ENCODE measurements at regions not wholly inside any gene's neighbourhood (a gene's known extent, or its start where the extent isn't known, plus 50 kb on each side); places are given as distances from the start of the nearest gene placed in this dataset.

GRCh38 chr15:24763891-24764290 lies 88.3 kb downstream of the NPAP1 start:
- no peaks in the 10 kb centered on the region for H3K27me3 Mint-ChIP-seq (ENCODE audit: unreplicated experiment)
- no peaks in the 10 kb centered on the region for H3K36me3 Mint-ChIP-seq (ENCODE audit: unreplicated experiment)
- no peak overlapping the region for H3K27ac Mint-ChIP-seq (ENCODE audit: unreplicated experiment)
- no peaks in the 10 kb centered on the region for H3K4me1 Mint-ChIP-seq (ENCODE audit: low read depth, unreplicated experiment)
- DNase-seq, result no peak
- H3K4me3 Mint-ChIP-seq (ENCODE audit: unreplicated experiment), result no peak overlapping the region
- peaks cover 1% of the 10 kb centered on the region for H3K9me3 Mint-ChIP-seq (ENCODE audit: unreplicated experiment)
- TF ChIP-seq CTCF (IDR thresholded peaks at IDR 0.05; ENCODE audit: partially characterized antibody, unreplicated experiment), result no peak

- no peak for DNase-seq
- Mint-ChIP-seq H3K9me3 (ENCODE audit: unreplicated experiment) (peaks cover 1% of the 10 kb centered on the region), H3K4me1 (ENCODE audit: low read depth, unreplicated experiment) (no peaks in the 10 kb centered on the region), H3K27me3 (ENCODE audit: unreplicated experiment) (no peaks in the 10 kb centered on the region), H3K36me3 (ENCODE audit: unreplicated experiment) (no peaks in the 10 kb centered on the region), H3K27ac (ENCODE audit: unreplicated experiment) (no peak overlapping the region), H3K4me3 (ENCODE audit: unreplicated experiment) (no peak overlapping the region)
- TF ChIP-seq CTCF (IDR thresholded peaks at IDR 0.05; ENCODE audit: partially characterized antibody, unreplicated experiment), result no peak
Measured at GRCh38 chr15:24764375-24765171, 89.0 kb downstream of the NPAP1 start.

- Mint-ChIP-seq H3K4me1 (ENCODE audit: low read depth, unreplicated experiment) (no peaks in the 10 kb centered on the region), H3K36me3 (ENCODE audit: unreplicated experiment) (no peaks in the 10 kb centered on the region), H3K27me3 (ENCODE audit: unreplicated experiment) (no peaks in the 10 kb centered on the region), H3K4me3 (ENCODE audit: unreplicated experiment) (no peak overlapping the region), H3K9me3 (ENCODE audit: unreplicated experiment) (no peaks in the 10 kb centered on the region), H3K27ac (ENCODE audit: unreplicated experiment) (no peak overlapping the region)
- no peak for DNase-seq
- TF ChIP-seq CTCF (IDR thresholded peaks at IDR 0.05; ENCODE audit: partially characterized antibody, unreplicated experiment), result no peak
Measured at GRCh38 chr15:24766511-24767133, 91.0 kb downstream of the NPAP1 start.

- peak; percentile 39 for DNase-seq
- Mint-ChIP-seq H3K27ac (ENCODE audit: unreplicated experiment) (peak overlapping the region; percentile 100), H3K27me3 (ENCODE audit: unreplicated experiment) (peaks cover 2% of the 10 kb centered on the region), H3K4me3 (ENCODE audit: unreplicated experiment) (peak overlapping the region; percentile 95), H3K4me1 (ENCODE audit: low read depth, unreplicated experiment) (peaks cover 2% of the 10 kb centered on the region), H3K9me3 (ENCODE audit: unreplicated experiment) (peaks cover 9% of the 10 kb centered on the region), H3K36me3 (ENCODE audit: unreplicated experiment) (no peaks in the 10 kb centered on the region)
- TF ChIP-seq CTCF (IDR thresholded peaks at IDR 0.05; ENCODE audit: partially characterized antibody, unreplicated experiment), result no peak
Measured at GRCh38 chr15:24772266-24772665, 96.7 kb downstream of the NPAP1 start.
